Right cardiac atrium (tissue), 5 donors: ENCODE measurements at regions not wholly inside any gene's neighbourhood (a gene's known extent, or its start where the extent isn't known, plus 50 kb on each side); places are given as distances from the start of the nearest gene placed in this dataset.
"Not testable (repeated sequence)": the region's sequence is repeated elsewhere in the genome, so short reads cannot be mapped to it uniquely, and the experiment has no call there.

ENCODE experiments used
- ATAC-seq, 2 donors: fragments of 200-7000 bp; cut with Tn5 transposase; one replicate each; pipeline versions ENCODE4 v1.8.0 to v1.9.1; 2020; ENCODE audit warnings: moderate library complexity in 2 of 2, mild to moderate bottlenecking in 1 of 2
- DNase-seq, 3 donors: peaks; one replicate each; pipeline ENCODE4 v3.0.0-alpha.2; 2020
- H3K27ac ChIP-seq: one replicate; pipeline ENCODE4 v1.5.1; 2013; ENCODE audit warnings: mild to moderate bottlenecking, low read length, control low read depth, moderate library complexity
- H3K27me3 ChIP-seq: one replicate; pipeline ENCODE4 v1.6.1; 2013; ENCODE audit not compliant: control insufficient read depth, insufficient read depth
- H3K4me1 ChIP-seq: one replicate; pipeline ENCODE4 v1.6.1; 2013; ENCODE audit warnings: low read length; ENCODE audit not compliant: control insufficient read depth, insufficient read depth
- H3K4me3 ChIP-seq: one replicate; pipeline ENCODE4 v1.5.1; 2013; ENCODE audit warnings: low read length, control low read depth
- H3K9me3 ChIP-seq: one replicate; pipeline ENCODE4 v1.6.1; 2013; ENCODE audit warnings: low read length; ENCODE audit not compliant: control insufficient read depth
- WGBS: extraction: QIAGEN DNeasy Blood & Tissue Kit; methylation state at CpG from one replicate; pipeline ENCODE4 v1.1.7; 2013; 5-methylcytosine and 5-hydroxymethylcytosine counted together
- intact Hi-C, 4 donors: fragments of 100-400 bp; cut with DNase I; formaldehyde crosslinking; loops; one replicate each; pipeline versions ENCODE4 v1.11.0 to v1.14.0; 2022 to 2023
- donor health status: healthy with polysubstance abuse.
- donor health status: DM: no; HTN: yes; CAD: no.
- donor health status: DM: no; HTN: no; CAD: no.
- donor health status: DM: no; HTN: yes; CAD: no; lungs with severe emphysema.
- donor health status: DM: yes; HTN: yes; CAD: no.

DNA sequence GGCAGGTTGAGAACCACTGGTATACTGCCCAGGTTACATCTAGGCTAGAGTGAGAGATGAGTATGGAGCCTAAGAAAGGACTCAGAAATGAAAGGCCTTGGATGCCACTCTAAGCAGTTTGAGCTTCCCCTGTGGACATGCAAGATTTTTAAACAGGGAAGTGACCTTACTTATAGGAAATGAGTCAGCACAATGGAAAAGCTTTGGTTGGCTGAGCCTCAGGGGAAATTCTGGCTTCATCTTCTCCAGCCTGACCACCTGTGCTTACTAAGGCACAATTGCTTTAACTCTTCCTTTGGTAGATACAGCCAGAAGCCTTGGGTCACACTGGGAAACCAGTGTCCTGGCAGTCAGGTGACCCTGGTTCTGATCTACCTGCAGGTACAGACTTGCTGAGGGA is 380.2 kb upstream of the ZNF462 start:
- H3K9me3 ChIP-seq, result no peaks in the 10 kb centered on the region
- peak; percentile 37 to 76 for ATAC-seq
- peaks cover 2% of the 10 kb centered on the region for H3K4me1 ChIP-seq
- no peak overlapping the region for H3K27ac ChIP-seq
- no peaks in the 10 kb centered on the region for H3K27me3 ChIP-seq
- intact Hi-C loops, result no loop called here
- DNase-seq, result no peak
- no peak overlapping the region for H3K4me3 ChIP-seq

DNA sequence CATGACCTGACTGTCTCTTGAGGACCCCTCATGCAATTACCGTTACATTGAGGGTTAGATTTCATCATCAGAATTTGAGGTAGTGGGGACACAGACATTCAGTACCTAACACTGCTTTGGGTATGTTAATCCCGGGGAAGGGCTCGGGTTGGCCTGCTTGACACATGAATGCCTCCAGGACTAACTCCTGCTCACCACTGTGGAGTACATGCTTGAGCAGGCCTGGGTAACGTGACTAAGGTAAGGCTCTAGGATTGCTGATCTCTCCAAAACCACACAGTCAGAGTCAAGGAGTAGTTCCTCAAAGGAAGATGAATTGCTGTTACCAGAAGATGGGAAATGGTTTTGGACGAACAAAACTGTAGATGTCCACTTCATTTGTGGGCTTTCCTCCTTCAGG is 376.3 kb upstream of the ZNF462 start:
- DNase-seq (no peak), ATAC-seq (no peak)
- H3K27ac ChIP-seq, result no peak overlapping the region
- H3K9me3 ChIP-seq, result no peaks in the 10 kb centered on the region
- 93% methylated on average over 5 of the region's 5 CpGs for WGBS
- no peaks in the 10 kb centered on the region for H3K27me3 ChIP-seq
- intact Hi-C loops, result no loop called here
- no peak overlapping the region for H3K4me3 ChIP-seq
- no peaks in the 10 kb centered on the region for H3K4me1 ChIP-seq

DNA sequence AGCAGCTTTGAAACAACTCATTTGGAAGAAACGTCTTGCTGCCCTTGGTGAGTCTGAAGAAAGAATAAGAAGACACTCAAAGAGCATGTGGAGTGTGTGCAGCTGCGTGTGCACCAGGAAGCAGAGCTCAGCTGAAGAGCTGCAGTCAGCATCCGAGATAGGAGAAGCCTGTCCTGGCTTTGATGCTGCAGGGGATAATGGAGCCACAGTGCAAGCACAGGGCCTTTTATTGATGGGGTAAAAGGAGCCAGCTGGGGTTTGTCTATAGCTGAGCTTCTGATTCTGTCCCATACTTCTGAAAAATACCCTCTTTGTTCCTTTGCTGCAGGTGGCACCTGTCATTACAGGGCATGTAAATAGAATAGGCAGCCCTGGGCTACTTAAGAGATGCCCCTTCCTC is 375.7 kb upstream of the ZNF462 start:
- intact Hi-C loops, result no loop called here
- Histone ChIP-seq H3K4me3 (no peak overlapping the region), H3K27ac (no peak overlapping the region), H3K4me1 (no peaks in the 10 kb centered on the region), H3K9me3 (no peaks in the 10 kb centered on the region), H3K27me3 (no peaks in the 10 kb centered on the region)
- WGBS, result 70% methylated on average over 3 of the region's 3 CpGs
- no peak for DNase-seq
- no peak for ATAC-seq

DNA sequence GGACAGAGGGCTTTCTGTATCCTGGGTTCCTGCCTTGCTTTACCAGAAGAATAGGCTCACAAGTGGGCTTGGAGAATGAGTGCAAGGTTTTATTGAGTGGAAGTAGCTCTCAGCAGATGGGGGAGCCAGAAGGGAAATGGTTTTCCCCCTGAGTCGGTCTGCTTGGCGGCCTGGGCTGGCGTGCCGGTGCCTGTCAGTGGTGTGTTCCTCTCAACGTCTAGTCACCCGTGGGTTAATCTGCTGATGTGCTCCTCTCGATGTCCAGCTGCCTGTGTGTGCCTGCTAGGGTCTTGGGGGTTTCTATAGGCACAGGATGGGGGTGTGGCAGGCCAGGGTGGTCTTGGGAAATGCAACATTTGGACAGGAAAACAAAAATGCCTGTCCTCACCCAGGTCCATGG is 370.8 kb upstream of the ZNF462 start:
- H3K27me3 ChIP-seq, H3K9me3 ChIP-seq, H3K4me3 ChIP-seq, H3K27ac ChIP-seq, ATAC-seq, H3K4me1 ChIP-seq, DNase-seq, intact Hi-C loops: not testable (repeated sequence)
- 72% methylated on average over 7 of the region's 7 CpGs for WGBS

DNA sequence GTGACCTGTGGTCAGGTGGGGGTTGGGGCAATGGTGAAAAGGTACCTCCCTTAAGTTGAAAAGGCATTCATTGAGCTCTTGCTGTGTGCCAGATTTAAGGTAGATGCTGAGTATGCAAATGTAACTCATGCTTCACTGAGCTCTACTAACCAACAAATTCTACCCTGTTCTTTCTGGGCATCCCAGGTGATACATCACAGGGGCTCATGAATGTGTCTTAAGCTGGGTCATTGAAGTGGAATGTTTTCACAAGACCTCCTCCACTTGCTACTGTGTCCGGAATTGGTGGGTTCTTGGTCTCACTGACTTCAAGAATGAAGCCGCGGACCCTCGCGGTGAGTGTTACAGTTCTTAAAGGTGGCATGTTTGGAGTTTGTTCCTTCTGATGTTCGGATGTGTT is 362.8 kb upstream of the ZNF462 start:
- Histone ChIP-seq H3K27me3 (no peaks in the 10 kb centered on the region), H3K9me3 (no peaks in the 10 kb centered on the region), H3K27ac (no peak overlapping the region), H3K4me1 (no peaks in the 10 kb centered on the region), H3K4me3 (no peak overlapping the region)
- intact Hi-C loops, result no loop called here
- DNase-seq (no peak), ATAC-seq (no peak)
- WGBS, result 94% methylated on average over 6 of the region's 6 CpGs

DNA sequence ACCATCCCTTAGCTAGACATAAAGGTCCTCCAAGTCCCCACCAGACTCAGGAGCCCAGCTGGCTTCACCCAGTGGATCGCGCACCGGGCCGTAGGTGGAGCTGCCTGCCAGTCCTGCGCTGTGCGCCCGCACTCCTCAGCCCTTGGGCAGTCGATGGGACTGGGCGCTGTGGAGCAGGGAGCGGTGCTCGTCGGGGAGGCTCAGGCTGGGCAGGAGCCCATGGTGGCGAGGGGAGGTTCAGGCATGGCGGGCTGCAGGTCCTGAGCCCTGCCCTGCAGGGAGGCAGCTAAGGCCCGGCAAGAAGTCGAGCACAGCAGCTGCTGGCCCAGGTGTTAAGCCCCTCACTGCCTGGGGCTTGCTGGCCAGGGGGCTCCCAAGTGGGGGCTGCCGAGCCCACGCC is 361.8 kb upstream of the ZNF462 start:
- H3K27me3 ChIP-seq, H3K9me3 ChIP-seq, intact Hi-C loops, H3K27ac ChIP-seq, H3K4me1 ChIP-seq, ATAC-seq, DNase-seq, H3K4me3 ChIP-seq: not testable (repeated sequence)
- 97% methylated on average over 18 of the region's 18 CpGs for WGBS

DNA sequence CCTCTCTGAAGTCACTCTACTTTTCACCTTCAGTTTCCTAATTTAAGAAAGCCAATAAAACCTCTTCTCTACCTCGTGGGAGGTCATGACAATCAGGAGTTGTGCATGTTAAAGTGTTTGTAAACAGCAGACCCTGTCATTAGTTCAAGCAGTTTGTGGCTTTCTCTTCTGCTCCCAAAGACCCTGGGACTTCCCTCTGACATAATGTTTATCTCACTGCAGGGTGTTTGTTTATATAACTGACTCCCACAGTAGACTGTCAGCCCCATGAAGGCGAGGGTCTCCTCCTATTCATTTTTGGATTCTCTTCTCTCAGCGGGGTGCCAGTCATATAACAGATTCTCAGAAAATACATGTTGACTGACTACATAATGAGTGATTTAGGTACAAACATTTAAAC is 360.0 kb upstream of the ZNF462 start:
- WGBS, result 68% methylated on average over 3 of the region's 3 CpGs
- Histone ChIP-seq H3K27ac (no peak overlapping the region), H3K9me3 (no peaks in the 10 kb centered on the region), H3K4me3 (no peak overlapping the region), H3K27me3 (no peaks in the 10 kb centered on the region), H3K4me1 (no peaks in the 10 kb centered on the region)
- intact Hi-C loops, result no loop called here
- DNase-seq (no peak), ATAC-seq (no peak)

DNA sequence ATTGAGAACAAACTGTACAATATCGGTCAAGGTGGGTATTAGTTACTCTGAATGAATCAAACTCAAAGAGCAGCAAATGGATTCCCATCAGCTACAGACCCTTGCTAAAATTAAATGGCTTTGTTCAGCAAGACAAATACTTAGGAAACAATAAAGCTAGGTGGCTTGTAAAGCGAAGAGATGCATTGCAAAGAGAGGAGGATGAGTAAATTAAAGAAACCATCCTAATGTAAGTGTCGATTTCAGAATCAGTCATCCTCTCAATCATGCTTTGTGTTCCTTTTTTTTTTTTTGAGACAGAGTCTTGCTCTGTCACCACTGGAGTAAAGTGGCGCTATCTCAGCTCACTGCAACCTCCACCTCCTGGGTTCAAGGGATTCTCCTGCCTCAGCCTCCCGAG is 359.2 kb upstream of the ZNF462 start:
- DNase-seq, result no peak
- 96% methylated on average over 5 of the region's 5 CpGs for WGBS
- Histone ChIP-seq H3K4me1 (no peaks in the 10 kb centered on the region), H3K27me3 (no peaks in the 10 kb centered on the region), H3K4me3 (no peak overlapping the region), H3K9me3 (no peaks in the 10 kb centered on the region), H3K27ac (no peak overlapping the region)
- intact Hi-C loops, result no loop called here
- ATAC-seq, result no peak

DNA sequence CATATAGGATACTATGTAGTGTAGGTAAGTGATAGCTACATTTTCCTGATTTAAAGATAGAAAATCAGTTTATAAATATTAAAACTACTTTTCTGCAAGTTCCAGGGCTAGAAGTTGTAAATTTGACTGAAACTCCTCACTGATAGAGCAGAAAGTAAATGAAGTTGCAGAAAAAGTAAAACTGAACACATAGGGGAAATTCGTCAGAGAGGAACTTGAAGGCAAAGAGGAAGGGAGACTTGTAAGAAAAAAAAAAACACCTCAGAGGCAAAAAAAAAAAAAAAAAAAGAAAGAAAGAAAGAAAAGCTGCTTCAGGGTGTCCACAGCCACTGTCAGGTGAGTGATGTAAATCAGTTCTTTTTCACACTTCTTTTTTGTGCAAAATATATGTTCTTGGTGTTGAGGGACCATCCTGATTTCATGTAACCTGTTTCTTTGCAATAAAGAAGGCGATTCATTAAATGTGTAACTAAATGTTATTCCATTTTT is 336.2 kb upstream of the ZNF462 start:
- ATAC-seq (no peak), DNase-seq (no peak)
- intact Hi-C loops, result no loop called here
- 80% methylated on average over 2 of the region's 2 CpGs for WGBS
- H3K27ac ChIP-seq, result no peak overlapping the region
- H3K9me3 ChIP-seq, result no peaks in the 10 kb centered on the region
- H3K27me3 ChIP-seq, result no peaks in the 10 kb centered on the region
- no peaks in the 10 kb centered on the region for H3K4me1 ChIP-seq
- H3K4me3 ChIP-seq, result no peak overlapping the region

DNA sequence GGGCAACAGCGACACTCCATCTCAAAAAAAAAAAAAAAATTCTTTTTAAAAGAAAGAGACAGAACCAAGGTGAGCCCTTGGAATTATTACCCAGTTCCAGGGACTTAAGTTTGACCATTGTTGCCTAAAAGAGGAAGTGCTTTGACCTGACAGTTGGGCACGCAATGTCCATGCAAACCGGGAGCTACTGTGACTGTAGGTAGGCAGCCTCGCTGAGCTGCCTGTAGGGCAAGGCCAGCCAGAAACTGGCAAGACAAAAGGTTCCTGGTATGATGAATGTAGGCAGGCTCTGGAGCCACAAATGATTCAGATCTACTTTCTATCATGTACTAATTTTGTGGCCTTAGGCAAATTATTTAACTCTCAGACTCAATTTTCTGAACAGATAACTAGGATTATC is 334.8 kb upstream of the ZNF462 start:
- Histone ChIP-seq H3K4me1 (peaks cover 2% of the 10 kb centered on the region), H3K9me3 (no peaks in the 10 kb centered on the region), H3K27me3 (no peaks in the 10 kb centered on the region), H3K27ac (no peak overlapping the region), H3K4me3 (no peak overlapping the region)
- 91% methylated on average over 4 of the region's 4 CpGs for WGBS
- ATAC-seq (no peak), DNase-seq (no peak)
- intact Hi-C loops, result no loop called here

DNA sequence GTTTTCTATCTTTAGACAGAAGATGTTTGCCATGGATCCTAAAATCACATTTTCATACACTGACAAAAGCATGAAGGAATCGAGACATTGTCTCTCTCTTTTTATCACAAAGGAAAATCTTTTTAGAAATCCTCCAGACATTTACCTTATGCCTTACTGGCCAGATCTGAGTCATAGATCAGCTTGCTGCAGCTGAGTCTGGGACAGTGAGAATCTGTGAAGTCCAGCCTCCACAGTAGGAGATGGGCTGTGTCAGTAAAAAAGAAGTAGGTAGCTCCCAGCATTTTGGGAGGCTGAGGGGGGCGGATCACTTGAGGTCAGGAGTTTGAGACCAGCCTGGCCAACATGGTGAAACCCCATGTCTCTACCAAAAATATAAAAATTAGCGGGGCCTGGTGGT is 333.4 kb upstream of the ZNF462 start:
- ATAC-seq (no peak), DNase-seq (no peak)
- intact Hi-C loops, result no loop called here
- no peak overlapping the region for H3K4me3 ChIP-seq
- peaks cover 2% of the 10 kb centered on the region for H3K4me1 ChIP-seq
- no peak overlapping the region for H3K27ac ChIP-seq
- no peaks in the 10 kb centered on the region for H3K9me3 ChIP-seq
- 84% methylated on average over 3 of the region's 3 CpGs for WGBS
- no peaks in the 10 kb centered on the region for H3K27me3 ChIP-seq

DNA sequence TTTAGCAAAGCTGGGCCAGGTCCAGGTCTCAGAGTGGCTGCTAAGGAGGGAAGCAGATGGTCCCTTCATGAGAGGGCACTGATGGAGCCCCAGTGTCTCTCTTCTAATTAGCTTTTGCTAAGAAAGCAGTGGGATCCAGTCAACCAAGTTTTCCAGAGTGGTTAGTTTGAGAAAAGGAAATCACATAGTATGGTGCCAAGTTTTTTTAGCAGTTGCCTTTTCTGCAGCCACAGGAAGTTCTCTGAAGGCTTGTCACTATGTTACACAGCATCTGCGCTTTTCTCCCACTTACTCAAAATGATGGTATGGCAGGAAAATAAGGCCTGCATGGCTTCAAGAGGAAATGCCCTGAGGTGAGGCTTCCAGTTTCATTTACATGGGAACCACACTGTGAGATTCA is 331.5 kb upstream of the ZNF462 start:
- H3K27ac ChIP-seq, result no peak overlapping the region
- no peaks in the 10 kb centered on the region for H3K27me3 ChIP-seq
- intact Hi-C loops, result no loop called here
- H3K9me3 ChIP-seq, result no peaks in the 10 kb centered on the region
- DNase-seq, result no peak
- H3K4me3 ChIP-seq, result no peak overlapping the region
- WGBS, result 50% methylated on average over 1 of the region's 1 CpG
- peak in 1 of 2 donors; percentile 37 for ATAC-seq
- peaks cover 6% of the 10 kb centered on the region for H3K4me1 ChIP-seq
